GM19395 (cell line): ENCODE measurements at regions not wholly inside any gene's neighbourhood (a gene's known extent, or its start where the extent isn't known, plus 50 kb on each side); places are given as distances from the start of the nearest gene placed in this dataset.
"Not testable (repeated sequence)": the region's sequence is repeated elsewhere in the genome, so short reads cannot be mapped to it uniquely, and the experiment has no call there.

Source experiments
- ATAC-seq: cut with Tn5 transposase; IDR thresholded peaks from one replicate; pipeline ENCODE4 v1.9.1; 2021; ENCODE audit warnings: mild to moderate bottlenecking, moderate library complexity; ENCODE audit not compliant: unreplicated experiment

GRCh38 chr4:30543057-30543456 is 177.1 kb upstream of the PCDH7 start:
- ATAC-seq, result no peak

- ATAC-seq, result no peak
These were observed 167.0 kb upstream of the PCDH7 start for GRCh38 chr4:30553151-30553550.

- ATAC-seq, result no peak
These were observed 166.5 kb upstream of the PCDH7 start for GRCh38 chr4:30553706-30554105.

GRCh38 chr4:30555775-30556174 is 164.4 kb upstream of the PCDH7 start:
- no peak for ATAC-seq

GRCh38 chr4:30559481-30559880 is 160.7 kb upstream of the PCDH7 start:
- ATAC-seq, result no peak

- ATAC-seq, result no peak
These were observed 133.3 kb upstream of the PCDH7 start for GRCh38 chr4:30586850-30587249.

GRCh38 chr4:30589669-30590068 is 130.5 kb upstream of the PCDH7 start:
- ATAC-seq, result not testable (repeated sequence)

- ATAC-seq, result no peak
These were observed 119.7 kb upstream of the PCDH7 start for GRCh38 chr4:30600246-30601017.

- ATAC-seq, result no peak
These were observed 118.9 kb upstream of the PCDH7 start for GRCh38 chr4:30601070-30601865.

GRCh38 chr4:30605616-30606190 is 114.5 kb upstream of the PCDH7 start:
- no peak for ATAC-seq

GRCh38 chr4:30610361-30610760 is 109.8 kb upstream of the PCDH7 start:
- ATAC-seq, result no peak

- ATAC-seq, result no peak
These were observed 105.4 kb upstream of the PCDH7 start for GRCh38 chr4:30614771-30615170.

- no peak for ATAC-seq
These were observed 103.1 kb upstream of the PCDH7 start for GRCh38 chr4:30616942-30617646.

GRCh38 chr4:30617836-30618235 is 102.3 kb upstream of the PCDH7 start:
- ATAC-seq, result no peak

GRCh38 chr4:30619679-30620078 is 100.5 kb upstream of the PCDH7 start:
- no peak for ATAC-seq

- ATAC-seq, result no peak
These were observed 99.5 kb upstream of the PCDH7 start for GRCh38 chr4:30620711-30621110.

GRCh38 chr4:30630431-30630830 is 89.7 kb upstream of the PCDH7 start:
- ATAC-seq, result no peak

- ATAC-seq, result no peak
These were observed 87.4 kb upstream of the PCDH7 start for GRCh38 chr4:30632751-30633150.

- ATAC-seq, result no peak
These were observed 78.8 kb upstream of the PCDH7 start for GRCh38 chr4:30641345-30641744.

GRCh38 chr4:30642567-30642966 is 77.6 kb upstream of the PCDH7 start:
- no peak for ATAC-seq

GRCh38 chr4:30653291-30653690 is 66.9 kb upstream of the PCDH7 start:
- ATAC-seq, result no peak
